ENCODE measurements at regions not wholly inside any gene's neighbourhood (a gene's known extent, or its start where the extent isn't known, plus 50 kb on each side); places are given as distances from the start of the nearest gene placed in this dataset.

DNA sequence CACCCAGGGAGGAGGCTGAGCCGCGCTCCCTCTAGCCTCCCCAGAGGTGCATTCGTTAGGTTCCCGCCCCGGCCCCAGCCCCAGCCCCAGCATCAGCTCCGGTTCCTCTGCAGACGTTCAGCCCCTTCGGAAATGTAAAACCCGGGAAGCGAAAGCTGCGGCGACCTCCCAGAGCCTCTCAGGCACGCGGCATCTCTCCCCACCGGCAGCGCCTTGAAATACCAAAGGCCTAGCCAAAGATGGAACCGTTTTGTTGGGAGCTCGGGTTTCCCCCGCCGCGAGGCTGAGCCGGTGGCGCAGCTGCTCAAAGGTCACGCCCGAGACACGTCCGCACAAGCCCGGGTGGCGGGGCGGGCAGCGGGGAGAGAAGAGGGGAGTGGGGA is 77.8 kb upstream of the HES1 start:
- no peak for TF ChIP-seq POLR2A (IDR thresholded peaks at IDR 0.05)
- TF ChIP-seq, protein P1, sequence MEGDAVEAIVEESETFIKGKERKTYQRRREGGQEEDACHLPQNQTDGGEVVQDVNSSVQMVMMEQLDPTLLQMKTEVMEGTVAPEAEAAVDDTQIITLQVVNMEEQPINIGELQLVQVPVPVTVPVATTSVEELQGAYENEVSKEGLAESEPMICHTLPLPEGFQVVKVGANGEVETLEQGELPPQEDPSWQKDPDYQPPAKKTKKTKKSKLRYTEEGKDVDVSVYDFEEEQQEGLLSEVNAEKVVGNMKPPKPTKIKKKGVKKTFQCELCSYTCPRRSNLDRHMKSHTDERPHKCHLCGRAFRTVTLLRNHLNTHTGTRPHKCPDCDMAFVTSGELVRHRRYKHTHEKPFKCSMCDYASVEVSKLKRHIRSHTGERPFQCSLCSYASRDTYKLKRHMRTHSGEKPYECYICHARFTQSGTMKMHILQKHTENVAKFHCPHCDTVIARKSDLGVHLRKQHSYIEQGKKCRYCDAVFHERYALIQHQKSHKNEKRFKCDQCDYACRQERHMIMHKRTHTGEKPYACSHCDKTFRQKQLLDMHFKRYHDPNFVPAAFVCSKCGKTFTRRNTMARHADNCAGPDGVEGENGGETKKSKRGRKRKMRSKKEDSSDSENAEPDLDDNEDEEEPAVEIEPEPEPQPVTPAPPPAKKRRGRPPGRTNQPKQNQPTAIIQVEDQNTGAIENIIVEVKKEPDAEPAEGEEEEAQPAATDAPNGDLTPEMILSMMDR (IDR thresholded peaks at IDR 0.05) = no peak
